Nephron progenitor cell (in vitro differentiated cells): ENCODE measurements at regions not wholly inside any gene's neighbourhood (a gene's known extent, or its start where the extent isn't known, plus 50 kb on each side); places are given as distances from the start of the nearest gene placed in this dataset.

ENCODE experiments used
- DNase-seq: peaks from one replicate; pipeline ENCODE4 v3.0.0; 2021
- H3K27ac Mint-ChIP-seq: 2 replicates; pipeline ENCODE4 v1.8.0; 2021; ENCODE audit warnings: mild to moderate bottlenecking, moderate library complexity, mixed read lengths
- H3K27me3 Mint-ChIP-seq: 2 replicates; pipeline ENCODE4 v1.8.0; 2021; ENCODE audit warnings: mild to moderate bottlenecking, low read depth, mixed read lengths; ENCODE audit not compliant: poor library complexity
- H3K36me3 Mint-ChIP-seq: 2 replicates; pipeline ENCODE4 v1.8.0; 2021; ENCODE audit warnings: low read depth, mixed read lengths
- H3K4me1 Mint-ChIP-seq: 2 replicates; pipeline ENCODE4 v1.8.0; 2021; ENCODE audit warnings: mixed read lengths
- H3K4me3 Mint-ChIP-seq: 2 replicates; pipeline ENCODE4 v1.8.0; 2021; ENCODE audit warnings: mild to moderate bottlenecking, moderate library complexity, mixed read lengths
- H3K9me3 Mint-ChIP-seq: 2 replicates; pipeline ENCODE4 v1.8.0; 2021; ENCODE audit warnings: mild to moderate bottlenecking, moderate library complexity, mixed read lengths
- TF ChIP-seq, protein P1 (sequence below): fragments of 200-600 bp; sonication (generic); IDR thresholded peaks from 2 replicates; pipeline ENCODE4 v1.5.0; 2021; ENCODE audit warnings: antibody characterized with exemption

DNA sequence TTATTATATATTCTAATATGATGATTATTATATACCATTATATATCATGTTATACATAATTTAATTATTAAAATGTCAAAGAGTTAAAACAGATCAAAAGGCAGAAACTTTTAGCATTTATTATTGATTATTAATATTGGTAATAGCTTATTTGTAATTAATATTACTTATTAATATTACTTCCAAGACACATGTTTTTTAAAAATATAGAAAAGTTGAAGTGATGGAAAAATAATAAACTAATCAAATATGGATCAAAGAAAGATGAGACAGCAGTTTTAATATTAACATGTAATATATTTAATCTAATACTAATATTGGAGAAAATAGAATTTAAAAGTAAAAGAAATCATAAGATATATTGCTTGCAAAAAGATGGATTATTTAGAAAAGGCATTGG lies 154.6 kb upstream of the TAB2 start:
- H3K27me3 Mint-ChIP-seq = peaks cover 13% of the 10 kb centered on the region
- TF ChIP-seq, protein P1, sequence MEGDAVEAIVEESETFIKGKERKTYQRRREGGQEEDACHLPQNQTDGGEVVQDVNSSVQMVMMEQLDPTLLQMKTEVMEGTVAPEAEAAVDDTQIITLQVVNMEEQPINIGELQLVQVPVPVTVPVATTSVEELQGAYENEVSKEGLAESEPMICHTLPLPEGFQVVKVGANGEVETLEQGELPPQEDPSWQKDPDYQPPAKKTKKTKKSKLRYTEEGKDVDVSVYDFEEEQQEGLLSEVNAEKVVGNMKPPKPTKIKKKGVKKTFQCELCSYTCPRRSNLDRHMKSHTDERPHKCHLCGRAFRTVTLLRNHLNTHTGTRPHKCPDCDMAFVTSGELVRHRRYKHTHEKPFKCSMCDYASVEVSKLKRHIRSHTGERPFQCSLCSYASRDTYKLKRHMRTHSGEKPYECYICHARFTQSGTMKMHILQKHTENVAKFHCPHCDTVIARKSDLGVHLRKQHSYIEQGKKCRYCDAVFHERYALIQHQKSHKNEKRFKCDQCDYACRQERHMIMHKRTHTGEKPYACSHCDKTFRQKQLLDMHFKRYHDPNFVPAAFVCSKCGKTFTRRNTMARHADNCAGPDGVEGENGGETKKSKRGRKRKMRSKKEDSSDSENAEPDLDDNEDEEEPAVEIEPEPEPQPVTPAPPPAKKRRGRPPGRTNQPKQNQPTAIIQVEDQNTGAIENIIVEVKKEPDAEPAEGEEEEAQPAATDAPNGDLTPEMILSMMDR = no peak
- H3K36me3 Mint-ChIP-seq = no peaks in the 10 kb centered on the region
- no peak overlapping the region for H3K4me3 Mint-ChIP-seq
- no peak for DNase-seq
- H3K4me1 Mint-ChIP-seq = peaks cover 10% of the 10 kb centered on the region
- H3K9me3 Mint-ChIP-seq = no peaks in the 10 kb centered on the region
- no peak overlapping the region for H3K27ac Mint-ChIP-seq

DNA sequence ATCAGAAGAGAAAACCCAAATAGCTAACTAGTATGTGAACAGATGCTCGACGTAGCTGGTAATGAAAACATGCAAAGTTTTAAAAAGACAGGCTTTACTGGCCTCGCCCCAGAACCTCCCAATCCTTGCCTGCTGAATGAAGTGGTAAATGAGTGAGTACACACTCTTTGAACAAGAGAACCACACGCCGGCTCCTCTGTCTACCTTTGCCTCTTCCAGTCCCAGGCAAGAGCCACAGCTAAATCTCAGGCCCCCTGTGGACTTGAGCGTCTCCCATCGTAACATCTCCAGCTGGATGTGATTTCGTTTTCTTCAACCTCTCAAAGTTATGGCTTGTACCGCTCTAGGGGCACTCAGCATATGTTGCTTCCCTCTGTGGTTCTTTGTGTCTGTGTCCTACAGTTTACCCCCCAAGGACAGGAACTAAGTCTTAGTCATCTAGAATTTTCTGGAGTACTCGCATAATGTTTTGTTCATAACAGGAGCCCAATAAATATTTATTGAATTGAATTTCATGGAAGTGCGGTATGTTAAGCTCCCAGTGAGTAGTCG lies 153.2 kb upstream of the TAB2 start:
- Mint-ChIP-seq H3K9me3 (no peaks in the 10 kb centered on the region), H3K4me1 (peaks cover 5% of the 10 kb centered on the region), H3K4me3 (no peak overlapping the region), H3K27ac (no peak overlapping the region), H3K36me3 (no peaks in the 10 kb centered on the region), H3K27me3 (peaks cover 10% of the 10 kb centered on the region)
- no peak for DNase-seq
- TF ChIP-seq, protein P1 = no peak

GRCh38 chr6:149166336-149166735 lies 151.2 kb upstream of the TAB2 start:
- Mint-ChIP-seq H3K9me3 (no peaks in the 10 kb centered on the region), H3K27me3 (peaks cover 8% of the 10 kb centered on the region), H3K36me3 (no peaks in the 10 kb centered on the region), H3K27ac (no peak overlapping the region), H3K4me1 (peaks cover 20% of the 10 kb centered on the region), H3K4me3 (no peak overlapping the region)
- DNase-seq = no peak
- TF ChIP-seq, protein P1 = no peak

- Mint-ChIP-seq H3K27me3 (peaks cover 8% of the 10 kb centered on the region), H3K27ac (no peak overlapping the region)
- TF ChIP-seq, protein P1 = no peak
Measured at GRCh38 chr6:149166747-149167146, 150.8 kb upstream of the TAB2 start.

DNA sequence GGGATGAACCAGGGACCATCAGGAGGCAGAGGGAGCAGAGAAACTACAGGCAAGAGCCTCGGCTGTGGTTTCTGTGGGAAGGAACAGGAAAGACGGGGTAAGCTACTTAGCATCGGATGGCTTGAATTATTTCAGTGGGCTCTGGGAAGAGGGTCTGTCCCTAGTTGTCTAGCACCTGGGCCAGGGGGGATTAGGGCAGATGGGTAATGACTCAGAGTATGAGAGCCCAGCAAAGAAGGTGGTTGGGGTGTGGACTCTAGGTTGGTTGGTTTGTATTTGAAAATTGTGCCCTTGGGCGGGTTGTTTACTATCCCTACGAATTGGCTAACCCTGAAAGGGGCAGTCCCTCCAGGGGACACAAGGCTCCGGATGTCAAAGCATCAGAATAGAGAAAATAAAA lies 148.5 kb upstream of the TAB2 start:
- TF ChIP-seq, protein P1 = no peak
- H3K27me3 Mint-ChIP-seq = peaks cover 16% of the 10 kb centered on the region
- no peak for DNase-seq
- H3K4me3 Mint-ChIP-seq = no peak overlapping the region
- no peaks in the 10 kb centered on the region for H3K36me3 Mint-ChIP-seq
- peaks cover 20% of the 10 kb centered on the region for H3K4me1 Mint-ChIP-seq
- H3K9me3 Mint-ChIP-seq = no peaks in the 10 kb centered on the region
- H3K27ac Mint-ChIP-seq = no peak overlapping the region

More at GRCh38 chr6:149166747-149167146, 150.8 kb upstream of the TAB2 start:
- H3K36me3 Mint-ChIP-seq = no peaks in the 10 kb centered on the region
- H3K9me3 Mint-ChIP-seq = no peaks in the 10 kb centered on the region
- DNase-seq = no peak
- H3K4me3 Mint-ChIP-seq = no peak overlapping the region
- H3K4me1 Mint-ChIP-seq = peaks cover 20% of the 10 kb centered on the region

- no peak overlapping the region for H3K27ac Mint-ChIP-seq
- no peaks in the 10 kb centered on the region for H3K9me3 Mint-ChIP-seq
- no peak overlapping the region for H3K4me3 Mint-ChIP-seq
- H3K4me1 Mint-ChIP-seq = peaks cover 20% of the 10 kb centered on the region
- DNase-seq = no peak
- H3K27me3 Mint-ChIP-seq = peaks cover 15% of the 10 kb centered on the region
- H3K36me3 Mint-ChIP-seq = no peaks in the 10 kb centered on the region
- TF ChIP-seq, protein P1 = no peak
Measured at GRCh38 chr6:149169761-149170511, 147.6 kb upstream of the TAB2 start.
